Activated CD4-positive, alpha-beta T cell treated with anti-CD3 and anti-CD28 coated beads, Interleukin-2, amount 10 ng/mL, durations not matched to agents 7 days and 5 days (primary cell): ENCODE measurements at regions not wholly inside any gene's neighbourhood (a gene's known extent, or its start where the extent isn't known, plus 50 kb on each side); places are given as distances from the start of the nearest gene placed in this dataset.
"Not testable (repeated sequence)": the region's sequence is repeated elsewhere in the genome, so short reads cannot be mapped to it uniquely, and the experiment has no call there.

Source experiments
- CTCF ChIA-PET: fragments of 350-600 bp; sonication (Branson Sonifier 250); formaldehyde crosslinking; loops from one replicate; lab custom pipeline; 2021; ENCODE audit warnings: antibody characterized with exemption; lab: Charles Lee
- POLR2A ChIA-PET: fragments of 350-600 bp; sonication (Branson Sonifier 250); formaldehyde crosslinking; loops from one replicate; lab custom pipeline; 2021; ENCODE audit warnings: antibody characterized with exemption; lab: Charles Lee
- DNase-seq: peaks from one replicate; pipeline ENCODE4 v3.0.0-alpha.2; 2020
- H3K27ac Mint-ChIP-seq: one replicate; pipeline ENCODE4 v1.8.0; 2021; ENCODE audit warnings: mild to moderate bottlenecking, moderate library complexity, mixed read lengths
- H3K27me3 Mint-ChIP-seq: one replicate; pipeline ENCODE4 v1.8.0; 2021; ENCODE audit warnings: mixed read lengths
- H3K36me3 Mint-ChIP-seq: one replicate; pipeline ENCODE4 v1.8.0; 2021; ENCODE audit warnings: low read depth, mixed read lengths
- H3K4me1 Mint-ChIP-seq: one replicate; pipeline ENCODE4 v1.8.0; 2021; ENCODE audit warnings: mixed read lengths
- H3K4me3 Mint-ChIP-seq: one replicate; pipeline ENCODE4 v1.8.0; 2021; ENCODE audit warnings: mild to moderate bottlenecking, moderate library complexity, mixed read lengths
- H3K9me3 Mint-ChIP-seq: one replicate; pipeline ENCODE4 v1.8.0; 2021; ENCODE audit warnings: mixed read lengths

- H3K27me3 Mint-ChIP-seq = no peaks in the 10 kb centered on the region
- CTCF ChIA-PET = no interaction called here
- POLR2A ChIA-PET = no interaction called here
- no peak overlapping the region for H3K27ac Mint-ChIP-seq
- H3K4me3 Mint-ChIP-seq = no peak overlapping the region
- H3K36me3 Mint-ChIP-seq = no peaks in the 10 kb centered on the region
- no peaks in the 10 kb centered on the region for H3K4me1 Mint-ChIP-seq
- H3K9me3 Mint-ChIP-seq = no peaks in the 10 kb centered on the region
- no peak for DNase-seq
These were observed 842.6 kb upstream of the ACVR2A start for GRCh38 chr2:147002256-147002655.

GRCh38 chr2:147001061-147001460, 843.8 kb upstream of the ACVR2A start:
- POLR2A ChIA-PET = no interaction called here
- Mint-ChIP-seq H3K36me3 (no peaks in the 10 kb centered on the region), H3K4me1 (no peaks in the 10 kb centered on the region), H3K4me3 (no peak overlapping the region), H3K27me3 (no peaks in the 10 kb centered on the region), H3K27ac (no peak overlapping the region), H3K9me3 (no peaks in the 10 kb centered on the region)
- CTCF ChIA-PET = no interaction called here
- no peak for DNase-seq

GRCh38 chr2:147000151-147000550, 844.7 kb upstream of the ACVR2A start:
- H3K36me3 Mint-ChIP-seq, H3K27ac Mint-ChIP-seq, H3K9me3 Mint-ChIP-seq, H3K27me3 Mint-ChIP-seq, DNase-seq, H3K4me1 Mint-ChIP-seq, H3K4me3 Mint-ChIP-seq, POLR2A ChIA-PET: not testable (repeated sequence)
- CTCF ChIA-PET = interaction anchor here (0.6 kb wide), 1 partner anchor 624 kb away, joined by 3 read pairs; no protein-coding TSS in a partner anchor

GRCh38 chr2:146997945-146998344, 846.9 kb upstream of the ACVR2A start:
- H3K27me3 Mint-ChIP-seq = peaks cover 2% of the 10 kb centered on the region
- no peaks in the 10 kb centered on the region for H3K4me1 Mint-ChIP-seq
- no peak overlapping the region for H3K27ac Mint-ChIP-seq
- no peak for DNase-seq
- POLR2A ChIA-PET = no interaction called here
- H3K36me3 Mint-ChIP-seq = no peaks in the 10 kb centered on the region
- H3K9me3 Mint-ChIP-seq = no peaks in the 10 kb centered on the region
- CTCF ChIA-PET = no interaction called here
- no peak overlapping the region for H3K4me3 Mint-ChIP-seq

- Mint-ChIP-seq H3K36me3 (no peaks in the 10 kb centered on the region), H3K27me3 (peaks cover 2% of the 10 kb centered on the region), H3K4me3 (no peak overlapping the region), H3K4me1 (no peaks in the 10 kb centered on the region), H3K27ac (no peak overlapping the region), H3K9me3 (no peaks in the 10 kb centered on the region)
- DNase-seq = no peak
- ChIA-PET POLR2A (no interaction called here), CTCF (no interaction called here)
These were observed 847.3 kb upstream of the ACVR2A start for GRCh38 chr2:146997488-146997887.

GRCh38 chr2:146994246-146994645, 850.6 kb upstream of the ACVR2A start:
- POLR2A ChIA-PET = no interaction called here
- Mint-ChIP-seq H3K27ac (no peak overlapping the region), H3K36me3 (no peaks in the 10 kb centered on the region), H3K27me3 (peaks cover 6% of the 10 kb centered on the region), H3K4me3 (no peak overlapping the region), H3K4me1 (no peaks in the 10 kb centered on the region), H3K9me3 (no peaks in the 10 kb centered on the region)
- CTCF ChIA-PET = no interaction called here
- no peak for DNase-seq

- H3K4me1 Mint-ChIP-seq = no peaks in the 10 kb centered on the region
- H3K4me3 Mint-ChIP-seq = no peak overlapping the region
- no peak for DNase-seq
- no peaks in the 10 kb centered on the region for H3K36me3 Mint-ChIP-seq
- peaks cover 6% of the 10 kb centered on the region for H3K27me3 Mint-ChIP-seq
- POLR2A ChIA-PET = no interaction called here
- H3K27ac Mint-ChIP-seq = no peak overlapping the region
- CTCF ChIA-PET = no interaction called here
- H3K9me3 Mint-ChIP-seq = no peaks in the 10 kb centered on the region
These were observed 852.4 kb upstream of the ACVR2A start for GRCh38 chr2:146992466-146992865.

- Mint-ChIP-seq H3K36me3 (no peaks in the 10 kb centered on the region), H3K4me1 (no peaks in the 10 kb centered on the region), H3K4me3 (no peak overlapping the region), H3K9me3 (no peaks in the 10 kb centered on the region), H3K27me3 (peaks cover 6% of the 10 kb centered on the region), H3K27ac (no peak overlapping the region)
- no peak for DNase-seq
- ChIA-PET CTCF (no interaction called here), POLR2A (no interaction called here)
These were observed 852.8 kb upstream of the ACVR2A start for GRCh38 chr2:146992057-146992456.

- Mint-ChIP-seq H3K4me1 (no peaks in the 10 kb centered on the region), H3K36me3 (no peaks in the 10 kb centered on the region), H3K27ac (no peak overlapping the region), H3K27me3 (peaks cover 6% of the 10 kb centered on the region), H3K4me3 (no peak overlapping the region), H3K9me3 (no peaks in the 10 kb centered on the region)
- no peak for DNase-seq
- ChIA-PET POLR2A (no interaction called here), CTCF (no interaction called here)
These were observed 854.3 kb upstream of the ACVR2A start for GRCh38 chr2:146990311-146991054.

- H3K4me3 Mint-ChIP-seq = no peak overlapping the region
- H3K4me1 Mint-ChIP-seq = no peaks in the 10 kb centered on the region
- H3K27me3 Mint-ChIP-seq = peaks cover 6% of the 10 kb centered on the region
- ChIA-PET CTCF (no interaction called here), POLR2A (no interaction called here)
- no peak overlapping the region for H3K27ac Mint-ChIP-seq
- no peak for DNase-seq
- no peaks in the 10 kb centered on the region for H3K36me3 Mint-ChIP-seq
- no peaks in the 10 kb centered on the region for H3K9me3 Mint-ChIP-seq
These were observed 855.1 kb upstream of the ACVR2A start for GRCh38 chr2:146989741-146990140.

- H3K4me3 Mint-ChIP-seq = no peak overlapping the region
- CTCF ChIA-PET = interaction anchor here (0.8 to 1.2 kb wide), 2 partner anchors 9 to 193 kb away, joined by 3 read pairs; no protein-coding TSS in a partner anchor
These were observed 856.8 kb upstream of the ACVR2A start for GRCh38 chr2:146987996-146988395.

GRCh38 chr2:146986161-146986560, 858.7 kb upstream of the ACVR2A start:
- Mint-ChIP-seq H3K4me1 (no peaks in the 10 kb centered on the region), H3K27ac (no peak overlapping the region), H3K9me3 (no peaks in the 10 kb centered on the region), H3K36me3 (no peaks in the 10 kb centered on the region), H3K4me3 (no peak overlapping the region), H3K27me3 (peaks cover 2% of the 10 kb centered on the region)
- DNase-seq = no peak
- ChIA-PET CTCF (no interaction called here), POLR2A (interaction anchor here (0.6 kb wide), 1 partner anchor 10 kb away, joined by 3 read pairs; no protein-coding TSS in a partner anchor)

More at GRCh38 chr2:146987996-146988395, 856.8 kb upstream of the ACVR2A start:
- peaks cover 4% of the 10 kb centered on the region for H3K27me3 Mint-ChIP-seq
- no peaks in the 10 kb centered on the region for H3K9me3 Mint-ChIP-seq
- H3K27ac Mint-ChIP-seq = no peak overlapping the region
- DNase-seq = no peak
- POLR2A ChIA-PET = interaction anchor here (0.7 kb wide), 1 partner anchor 448 kb away, joined by 3 read pairs; no protein-coding TSS in a partner anchor
- no peaks in the 10 kb centered on the region for H3K4me1 Mint-ChIP-seq
- H3K36me3 Mint-ChIP-seq = no peaks in the 10 kb centered on the region

GRCh38 chr2:146985753-146986152, 859.1 kb upstream of the ACVR2A start:
- H3K9me3 Mint-ChIP-seq = no peaks in the 10 kb centered on the region
- H3K4me3 Mint-ChIP-seq = no peak overlapping the region
- no peak for DNase-seq
- ChIA-PET CTCF (no interaction called here), POLR2A (interaction anchor here (0.6 kb wide), 1 partner anchor 9 kb away, joined by 3 read pairs; no protein-coding TSS in a partner anchor)
- no peaks in the 10 kb centered on the region for H3K36me3 Mint-ChIP-seq
- H3K4me1 Mint-ChIP-seq = no peaks in the 10 kb centered on the region
- H3K27ac Mint-ChIP-seq = no peak overlapping the region
- peaks cover 2% of the 10 kb centered on the region for H3K27me3 Mint-ChIP-seq

- Mint-ChIP-seq H3K27me3 (no peaks in the 10 kb centered on the region), H3K27ac (no peak overlapping the region), H3K4me3 (no peak overlapping the region), H3K36me3 (no peaks in the 10 kb centered on the region), H3K4me1 (no peaks in the 10 kb centered on the region), H3K9me3 (no peaks in the 10 kb centered on the region)
- DNase-seq = no peak
- ChIA-PET CTCF (no interaction called here), POLR2A (no interaction called here)
These were observed 860.8 kb upstream of the ACVR2A start for GRCh38 chr2:146984014-146984413.
